ENCODE measurements at regions not wholly inside any gene's neighbourhood (a gene's known extent, or its start where the extent isn't known, plus 50 kb on each side); places are given as distances from the start of the nearest gene placed in this dataset.

GRCh38 chr3:154926721-154927120 is 153.4 kb upstream of the MME start:
- TF ChIP-seq CTCF (IDR thresholded peaks at IDR 0.05 in 4 of 5, conservative IDR thresholded peaks at IDR 0.05 in 1 of 5) = no peak
- no peak for TF ChIP-seq POLR2A (IDR thresholded peaks at IDR 0.05)
